ENCODE measurements at regions not wholly inside any gene's neighbourhood (a gene's known extent, or its start where the extent isn't known, plus 50 kb on each side); places are given as distances from the start of the nearest gene placed in this dataset.
A peak's percentile ranks its signal among the peaks of the same experiment; 100 is the strongest.

DNA sequence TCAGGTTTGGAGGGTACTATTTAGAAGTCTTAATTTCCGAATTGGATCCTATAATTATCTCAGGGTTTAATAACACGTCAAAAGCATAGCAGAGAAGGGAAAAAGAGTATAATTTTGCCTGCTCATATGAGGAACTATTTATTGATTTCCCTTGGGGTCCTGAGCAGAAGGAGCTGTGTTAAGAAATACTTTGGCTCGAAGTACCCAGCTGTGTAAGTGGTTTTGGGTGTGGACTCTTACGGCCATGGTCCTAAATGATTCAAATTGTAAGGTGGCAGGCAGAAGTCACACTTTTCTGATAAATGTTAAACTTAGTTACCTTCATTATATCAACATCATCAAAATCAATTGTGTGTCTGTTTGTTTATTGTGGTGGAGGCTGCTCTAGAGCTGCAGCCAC is 190.4 kb downstream of the MTRR start:
- H2AFZ ChIP-seq (ENCODE audit: low read length), result no peak overlapping the region
- ChIA-PET POLR2A (ENCODE audit: partially characterized antibody) (no interaction called here), CTCF (ENCODE audit: partially characterized antibody) (interaction anchor here (0.8 to 1.5 kb wide), 3 partner anchors 10 to 129 kb away, joined by 3 to 4 read pairs (median 3); no protein-coding TSS in a partner anchor)
- H3K18ac ChIP-seq (ENCODE audit: extremely low read depth, low read length), result no peak overlapping the region
- H2BK5ac ChIP-seq (ENCODE audit: low read depth, low read length), result no peak overlapping the region
- H3K27me3 ChIP-seq (replicated peaks in 1 of 4; ENCODE audit: control insufficient read depth in 3 of 4, extremely low read depth in 1 of 4, insufficient read depth in 3 of 4, low read length in 3 of 4), result no peaks in the 10 kb centered on the region
- no peak overlapping the region for H3K9ac ChIP-seq (replicated peaks in 1 of 4; ENCODE audit: extremely low read depth in 1 of 4, low read depth in 3 of 4, low read length in 3 of 4)
- no peak overlapping the region for H4K5ac ChIP-seq (ENCODE audit: insufficient read length, low read depth, low read length)
- no peaks in the 10 kb centered on the region for H3K79me2 ChIP-seq (ENCODE audit: control insufficient read depth in 1 of 2, insufficient read depth in 2 of 2, low read length in 2 of 2)
- no peak overlapping the region for H3K27ac ChIP-seq (ENCODE audit: low read depth, low read length)
- no peaks in the 10 kb centered on the region for H3K23me2 ChIP-seq (ENCODE audit: low read depth, low read length)
- no peak overlapping the region for H2BK20ac ChIP-seq (ENCODE audit: low read length)
- DNase-seq (ENCODE audit: low read depth in 1 of 2, low spot score in 2 of 2) (no peak), FAIRE-seq (no peak)
- whole genome bisulfite sequencing, 2 experiments (ENCODE audit: extremely low coverage in 1 of 2, insufficient coverage in 1 of 2, insufficient read length in 1 of 2, insufficient replicate concordance in 2 of 2, low coverage in 1 of 2, low lambda C conversion rate in 2 of 2, missing lambda C conversion rate in 1 of 2), result 81% methylated on average over 4 of the region's 4 CpGs; no CpG with 5 or more reads in 1 of the 2 experiments
- no peak overlapping the region for H3K4me3 ChIP-seq (ENCODE audit: extremely low read depth in 1 of 4, insufficient read depth in 2 of 4, low read depth in 3 of 4, low read length in 4 of 4)
- H4K91ac ChIP-seq (replicated peaks; ENCODE audit: insufficient read length, low read length), result no peak overlapping the region
- no peak overlapping the region for H2BK120ac ChIP-seq (replicated peaks; ENCODE audit: low read depth, low read length)
- no peak overlapping the region; a peak in 1 of 4 replicates for H3K4me2 ChIP-seq (ENCODE audit: insufficient read depth in 1 of 2, low read depth in 2 of 2, low read length in 2 of 2)
- H2BK15ac ChIP-seq (ENCODE audit: low read length), result no peak overlapping the region
- H2BK12ac ChIP-seq (ENCODE audit: low read depth, low read length), result peak overlapping the region; percentile 52; the same call in 1 of the 2 replicates
- no peak for TF ChIP-seq FOSL1 (IDR thresholded peaks at IDR 0.05; ENCODE audit: insufficient read depth, low read depth, low read length)
- no peak for TF ChIP-seq RXRA (IDR thresholded peaks at IDR 0.05; ENCODE audit: insufficient read depth, low read depth, low read length)
- no peak for TF ChIP-seq CTBP2 (IDR thresholded peaks at IDR 0.05; ENCODE audit: borderline replicate concordance, insufficient read depth, insufficient read length, low read length)
- no peak for TF ChIP-seq CHD2 (IDR thresholded peaks at IDR 0.05; ENCODE audit: low read length)
- H4K20me1 ChIP-seq (replicated peaks in 1 of 2; ENCODE audit: control insufficient read depth in 1 of 2, insufficient read depth in 2 of 2, low read length in 2 of 2), result no peaks in the 10 kb centered on the region
- H4K8ac ChIP-seq (ENCODE audit: extremely low read depth, insufficient read depth, low read length), result no peak overlapping the region
- H3K23ac ChIP-seq (ENCODE audit: insufficient read length), result no peak overlapping the region
- no peaks in the 10 kb centered on the region for H3K9me3 ChIP-seq (ENCODE audit: insufficient read depth in 2 of 2, low read depth in 1 of 2, low read length in 1 of 2)
- H3K4me1 ChIP-seq (replicated peaks in 1 of 4; ENCODE audit: control insufficient read depth in 3 of 4, insufficient read depth in 4 of 4, low read length in 3 of 4), result peaks cover 5 to 12% (median 9%) of the 10 kb centered on the region in 4 experiments
- no peaks in the 10 kb centered on the region; the same call in 1 of the 2 replicates for H3K79me1 ChIP-seq (ENCODE audit: low read depth, low read length)
- no peak overlapping the region for H3K4ac ChIP-seq (replicated peaks; ENCODE audit: insufficient read length, low read depth, low read length)
- no peaks in the 10 kb centered on the region for H3K36me3 ChIP-seq (ENCODE audit: control insufficient read depth in 2 of 4, insufficient read depth in 4 of 4, low read length in 3 of 4)
- H2AK5ac ChIP-seq (ENCODE audit: low read depth, low read length), result no peak overlapping the region
- H3K14ac ChIP-seq (ENCODE audit: insufficient read length), result no peak overlapping the region
- no peak overlapping the region for H3K56ac ChIP-seq (replicated peaks; ENCODE audit: insufficient read length, low read depth, low read length)

All from H1 (cell line).